Activated naive CD8-positive, alpha-beta T cell (primary cell): ENCODE measurements at regions not wholly inside any gene's neighbourhood (a gene's known extent, or its start where the extent isn't known, plus 50 kb on each side); places are given as distances from the start of the nearest gene placed in this dataset.

Experiments used
- H3K27ac Mint-ChIP-seq: one replicate; pipeline ENCODE4 v1.8.0; 2021; ENCODE audit warnings: mixed read lengths
- H3K27me3 Mint-ChIP-seq: one replicate; pipeline ENCODE4 v1.8.0; 2021; ENCODE audit warnings: mixed read lengths
- H3K36me3 Mint-ChIP-seq: one replicate; pipeline ENCODE4 v1.8.0; 2021; ENCODE audit warnings: mixed read lengths
- H3K4me1 Mint-ChIP-seq: one replicate; pipeline ENCODE4 v1.8.0; 2021; ENCODE audit warnings: low read depth, mixed read lengths
- H3K4me3 Mint-ChIP-seq: one replicate; pipeline ENCODE4 v1.8.0; 2021; ENCODE audit warnings: mild to moderate bottlenecking, mixed read lengths
- H3K9me3 Mint-ChIP-seq: one replicate; pipeline ENCODE4 v1.8.0; 2021; ENCODE audit warnings: low read depth, mixed read lengths

DNA sequence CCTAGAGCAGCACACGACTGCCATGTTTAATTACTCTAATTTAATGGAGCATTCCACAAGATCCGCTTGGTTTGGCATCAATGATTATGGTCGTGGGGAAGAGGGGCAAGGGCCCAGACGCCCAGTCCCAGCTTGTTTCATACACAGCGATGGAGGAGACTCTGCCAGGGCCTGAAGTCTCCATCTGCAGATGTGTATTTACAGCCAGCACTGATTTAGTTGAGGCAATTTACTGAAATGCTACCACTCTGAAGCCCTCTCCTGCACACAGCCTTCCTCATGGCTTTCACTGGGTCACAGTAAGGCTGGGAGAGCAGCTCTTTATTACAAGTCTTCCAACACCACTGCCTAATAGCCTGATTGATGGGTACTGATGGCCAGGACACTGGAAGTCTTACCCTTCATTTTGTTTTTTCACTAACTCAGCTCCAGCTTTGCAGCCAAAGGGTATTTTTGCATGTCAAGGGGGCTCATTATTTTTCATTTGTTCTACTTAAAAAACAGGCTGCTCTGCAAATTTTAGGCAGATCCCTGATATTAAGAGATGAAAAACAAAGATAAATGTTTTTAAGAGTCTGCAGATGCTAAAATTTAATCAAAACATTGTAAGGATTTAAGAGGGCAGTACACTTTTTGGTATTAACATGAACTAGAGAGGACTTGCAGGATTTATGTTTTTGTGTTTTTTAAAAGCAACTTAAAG is 236.3 kb downstream of the SIPA1L2 start:
- Mint-ChIP-seq H3K27me3 (peaks cover 1% of the 10 kb centered on the region), H3K27ac (no peak overlapping the region), H3K4me3 (no peak overlapping the region), H3K4me1 (no peaks in the 10 kb centered on the region), H3K36me3 (no peaks in the 10 kb centered on the region), H3K9me3 (no peaks in the 10 kb centered on the region)

DNA sequence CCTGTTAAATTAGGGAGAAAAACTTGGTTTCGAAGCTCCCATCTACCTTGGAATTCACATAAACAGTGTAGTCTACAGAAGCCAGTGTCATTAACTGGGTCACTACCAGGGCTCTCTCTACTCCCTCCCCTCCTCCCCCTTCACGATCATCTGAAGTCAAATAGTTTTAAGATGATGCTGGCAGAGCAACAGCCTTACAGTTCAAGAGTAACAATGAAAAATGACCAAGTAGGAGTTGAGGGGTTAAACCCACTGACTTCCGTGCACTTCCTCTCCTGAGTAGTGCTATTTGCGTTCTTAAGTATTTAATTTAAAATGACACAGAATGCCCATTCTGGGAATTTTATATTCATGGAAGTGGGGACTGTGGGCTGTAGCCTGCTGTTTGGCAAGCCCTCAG is 236.9 kb downstream of the SIPA1L2 start:
- no peaks in the 10 kb centered on the region for H3K4me1 Mint-ChIP-seq
- H3K4me3 Mint-ChIP-seq, result no peak overlapping the region
- no peaks in the 10 kb centered on the region for H3K9me3 Mint-ChIP-seq
- no peaks in the 10 kb centered on the region for H3K36me3 Mint-ChIP-seq
- no peak overlapping the region for H3K27ac Mint-ChIP-seq
- H3K27me3 Mint-ChIP-seq, result peaks cover 4% of the 10 kb centered on the region

DNA sequence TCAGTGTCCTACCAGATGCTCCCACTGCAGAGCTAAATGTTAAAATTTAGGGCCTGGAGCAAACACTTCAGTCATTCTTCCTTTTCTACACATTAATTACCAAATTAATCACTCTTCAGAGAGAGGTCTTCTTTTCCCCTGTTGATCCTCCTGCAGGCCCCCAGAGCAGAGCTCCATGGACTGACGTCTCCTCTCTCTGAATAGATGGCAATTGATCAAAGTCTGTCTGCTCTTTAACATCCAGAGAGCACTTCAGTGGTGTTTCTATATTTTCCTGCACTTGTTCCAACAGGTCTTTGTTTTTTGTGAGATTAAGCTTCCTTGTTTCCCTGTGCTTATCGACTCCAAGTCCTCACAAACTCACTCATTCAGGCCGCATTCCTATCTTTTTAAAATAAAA is 239.3 kb downstream of the SIPA1L2 start:
- Mint-ChIP-seq H3K9me3 (no peaks in the 10 kb centered on the region), H3K27ac (no peak overlapping the region), H3K4me1 (no peaks in the 10 kb centered on the region), H3K27me3 (peaks cover 4% of the 10 kb centered on the region), H3K36me3 (no peaks in the 10 kb centered on the region), H3K4me3 (no peak overlapping the region)

DNA sequence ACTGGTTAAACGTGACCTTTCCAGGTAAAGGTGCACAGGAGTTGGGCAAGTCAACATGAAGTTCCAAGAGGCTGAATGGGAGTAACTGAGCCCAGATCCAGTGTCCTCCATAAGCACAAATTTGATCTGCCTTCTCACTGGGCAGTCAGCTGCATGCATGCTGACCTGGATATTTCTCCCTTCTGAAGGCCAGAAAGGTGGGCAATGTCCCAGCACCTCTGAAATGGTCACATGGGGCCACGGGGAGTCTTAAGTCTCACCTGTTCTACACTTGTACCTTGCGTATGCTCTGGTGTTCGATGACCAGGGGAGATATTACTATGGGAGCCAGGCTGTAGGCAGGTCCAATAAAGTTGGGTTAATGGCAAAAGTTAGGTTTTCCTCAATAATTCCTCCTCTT is 240.2 kb downstream of the SIPA1L2 start:
- no peaks in the 10 kb centered on the region for H3K4me1 Mint-ChIP-seq
- H3K27ac Mint-ChIP-seq, result no peak overlapping the region
- no peaks in the 10 kb centered on the region for H3K36me3 Mint-ChIP-seq
- peaks cover 4% of the 10 kb centered on the region for H3K27me3 Mint-ChIP-seq
- H3K9me3 Mint-ChIP-seq, result no peaks in the 10 kb centered on the region
- H3K4me3 Mint-ChIP-seq, result no peak overlapping the region

DNA sequence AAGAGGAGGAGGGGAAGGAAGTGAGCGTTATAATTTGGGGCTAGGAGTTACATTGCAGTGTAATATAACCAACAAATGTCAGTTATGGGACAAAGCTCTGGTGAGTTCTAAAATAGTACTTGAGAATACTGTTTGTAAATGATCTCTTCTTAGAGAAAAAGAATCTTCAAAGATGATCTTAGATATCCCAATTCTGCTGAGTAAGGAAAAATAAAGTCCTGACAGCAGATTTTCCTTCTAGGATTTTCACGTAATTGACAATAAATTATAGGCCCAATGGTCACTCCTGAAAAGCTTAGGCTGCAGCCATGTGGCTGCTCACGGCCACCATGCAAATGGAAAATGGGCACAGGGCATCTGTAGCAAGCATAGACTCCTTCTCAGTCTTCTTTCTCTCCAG is 241.6 kb downstream of the SIPA1L2 start:
- Mint-ChIP-seq H3K27me3 (peaks cover 4% of the 10 kb centered on the region), H3K4me3 (no peak overlapping the region), H3K9me3 (no peaks in the 10 kb centered on the region), H3K4me1 (no peaks in the 10 kb centered on the region), H3K27ac (no peak overlapping the region), H3K36me3 (no peaks in the 10 kb centered on the region)

DNA sequence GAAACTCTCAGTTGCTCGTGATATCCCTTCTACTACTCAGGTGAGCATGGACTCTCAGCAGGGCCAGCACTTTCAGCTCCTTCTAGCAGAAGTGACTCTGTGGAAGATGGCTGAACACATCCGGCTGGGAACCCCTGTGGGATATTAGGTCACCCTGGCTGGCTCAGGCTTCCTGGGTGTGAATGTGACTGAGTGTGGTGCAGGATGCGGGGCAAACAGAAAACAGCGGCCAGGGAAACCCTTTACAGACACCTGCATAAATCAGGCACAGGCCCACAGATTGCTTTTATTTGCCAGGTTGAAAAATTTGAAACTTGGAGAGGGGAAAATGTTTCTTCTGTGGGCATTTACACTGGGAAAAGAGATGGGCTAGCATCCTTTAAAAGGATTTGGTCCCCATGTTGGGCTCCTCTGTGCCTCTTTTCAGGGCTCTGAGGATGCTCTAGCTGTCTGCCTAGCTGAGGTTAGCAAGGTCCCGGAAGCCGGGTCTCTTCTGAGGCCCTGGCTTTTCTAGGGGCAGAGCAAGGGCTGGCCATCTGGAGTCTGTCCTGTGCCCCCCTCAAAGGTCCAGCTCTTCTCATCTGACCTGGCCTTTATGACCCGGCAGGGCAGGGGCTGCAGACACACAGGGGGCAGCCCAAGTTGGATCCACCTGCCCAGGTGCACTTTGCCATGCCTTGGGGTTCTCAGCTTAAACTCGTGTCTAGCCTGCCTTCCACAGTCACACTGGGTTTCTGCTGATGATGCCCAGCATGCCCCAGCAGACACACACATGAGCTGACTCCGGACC is 243.0 kb downstream of the SIPA1L2 start:
- Mint-ChIP-seq H3K36me3 (no peaks in the 10 kb centered on the region), H3K27me3 (peaks cover 4% of the 10 kb centered on the region), H3K27ac (no peak overlapping the region), H3K4me3 (no peak overlapping the region), H3K4me1 (no peaks in the 10 kb centered on the region), H3K9me3 (no peaks in the 10 kb centered on the region)

DNA sequence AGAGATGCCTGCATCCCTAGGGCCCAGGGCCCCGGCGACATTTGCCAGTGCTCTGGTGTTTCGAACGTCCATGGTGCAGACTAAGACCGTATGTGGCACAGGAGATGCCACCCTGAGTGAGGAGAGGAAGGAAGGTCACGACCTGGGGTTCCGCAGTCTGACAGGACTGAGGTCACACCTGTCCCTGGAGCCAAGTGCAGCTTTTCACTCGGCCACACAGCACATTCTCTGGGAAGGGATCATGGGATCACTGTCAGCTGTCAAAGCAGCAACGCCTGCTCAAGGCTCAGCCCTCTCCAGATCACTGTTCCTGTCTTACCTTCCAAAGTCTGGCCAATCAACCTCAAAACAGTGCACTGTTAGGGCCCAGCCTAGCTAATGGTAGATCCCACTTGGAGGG is 243.6 kb downstream of the SIPA1L2 start:
- Mint-ChIP-seq H3K4me3 (no peak overlapping the region), H3K27ac (no peak overlapping the region), H3K4me1 (no peaks in the 10 kb centered on the region), H3K36me3 (no peaks in the 10 kb centered on the region), H3K9me3 (no peaks in the 10 kb centered on the region), H3K27me3 (peaks cover 2% of the 10 kb centered on the region)

DNA sequence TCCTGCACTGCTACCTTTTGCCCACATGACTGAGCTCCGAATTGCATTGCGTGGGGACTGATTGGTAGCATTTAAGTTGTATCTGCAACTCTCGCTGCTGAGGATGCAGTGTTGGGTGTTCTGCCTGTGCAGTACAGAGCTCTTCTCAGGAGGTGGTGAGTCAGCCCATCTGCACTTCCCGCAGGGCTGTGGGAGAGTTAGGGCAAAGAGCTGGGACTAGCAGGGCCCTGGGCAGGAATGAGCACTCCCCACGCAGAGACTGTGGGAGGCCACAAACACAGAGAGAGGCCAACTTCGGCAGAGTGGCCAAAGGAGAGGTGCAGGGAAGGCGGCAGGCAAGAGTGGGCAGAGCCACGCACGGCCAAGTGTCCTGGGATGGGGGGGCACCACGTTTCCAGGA is 244.7 kb downstream of the SIPA1L2 start:
- H3K4me1 Mint-ChIP-seq, result no peaks in the 10 kb centered on the region
- H3K27ac Mint-ChIP-seq, result no peak overlapping the region
- no peaks in the 10 kb centered on the region for H3K9me3 Mint-ChIP-seq
- H3K4me3 Mint-ChIP-seq, result no peak overlapping the region
- peaks cover 2% of the 10 kb centered on the region for H3K27me3 Mint-ChIP-seq
- H3K36me3 Mint-ChIP-seq, result no peaks in the 10 kb centered on the region

DNA sequence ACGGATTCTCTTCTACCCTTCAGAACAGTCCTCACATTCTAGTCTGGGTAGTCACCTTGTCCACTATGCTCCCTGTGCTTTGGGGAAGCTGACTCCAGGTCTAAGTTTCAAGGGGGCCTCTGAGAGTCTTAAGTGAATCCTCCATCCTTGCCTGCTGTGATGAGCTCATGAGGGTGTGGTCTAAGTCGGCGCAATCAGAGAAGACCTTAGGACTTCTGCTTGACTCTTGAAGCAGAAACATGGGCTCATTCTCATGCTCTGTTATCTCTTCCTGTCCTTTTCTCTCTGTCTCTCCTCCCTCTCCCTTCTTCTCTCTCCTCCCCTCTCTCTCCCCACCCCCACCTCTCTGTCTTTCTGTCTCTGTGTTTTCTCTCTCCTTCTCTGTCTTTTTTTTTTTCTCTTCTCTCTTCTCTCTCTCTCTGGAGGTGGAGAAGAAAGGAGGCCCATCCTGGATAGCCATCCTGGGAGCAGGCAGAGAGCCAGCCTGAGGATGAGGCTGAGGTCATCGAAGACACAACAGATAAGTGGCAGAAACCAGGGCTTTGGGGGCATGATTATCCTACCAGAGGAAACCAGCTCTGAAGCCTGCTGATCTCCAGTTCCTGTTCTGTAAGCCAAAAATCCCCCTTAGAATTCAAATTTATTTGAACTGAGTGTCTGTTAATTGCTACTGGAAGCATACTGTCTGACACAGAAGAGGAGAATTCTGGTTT is 245.6 kb downstream of the SIPA1L2 start:
- Mint-ChIP-seq H3K4me1 (no peaks in the 10 kb centered on the region), H3K36me3 (no peaks in the 10 kb centered on the region), H3K27ac (no peak overlapping the region), H3K4me3 (no peak overlapping the region), H3K9me3 (no peaks in the 10 kb centered on the region), H3K27me3 (peaks cover 2% of the 10 kb centered on the region)

DNA sequence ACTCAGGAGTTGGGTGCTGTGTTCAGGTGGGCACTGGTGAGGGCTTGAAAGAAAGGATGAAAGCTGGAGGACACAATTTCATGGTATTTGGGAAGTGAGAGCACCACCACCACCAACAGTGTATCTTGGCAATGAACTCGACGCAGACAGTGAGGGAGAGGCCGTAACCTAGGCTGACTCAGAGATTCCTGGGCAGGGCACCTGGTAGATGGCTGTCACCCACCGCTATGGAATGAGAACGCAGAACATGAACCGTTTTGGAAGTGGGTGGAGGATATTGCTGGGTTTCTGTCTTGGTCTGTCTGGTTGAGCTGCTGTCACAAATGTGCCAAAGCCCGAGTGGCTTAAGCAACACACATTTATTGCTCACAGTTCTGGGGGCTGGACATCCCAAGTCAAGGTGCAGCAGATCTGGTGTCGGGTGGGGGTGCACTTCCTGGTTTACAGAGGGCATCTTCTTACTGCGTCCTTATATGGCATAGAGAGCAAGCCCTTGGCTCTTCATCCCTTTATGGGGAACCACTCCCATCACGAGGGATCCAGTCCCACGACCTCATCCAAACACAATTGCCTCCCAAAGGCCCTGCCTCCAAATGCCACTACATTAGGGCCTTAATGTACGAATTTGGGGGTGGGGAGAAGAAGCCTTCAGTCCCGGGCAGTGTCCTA is 246.3 kb downstream of the SIPA1L2 start:
- Mint-ChIP-seq H3K36me3 (no peaks in the 10 kb centered on the region), H3K9me3 (no peaks in the 10 kb centered on the region), H3K27ac (no peak overlapping the region), H3K4me1 (no peaks in the 10 kb centered on the region), H3K27me3 (peaks cover 2% of the 10 kb centered on the region), H3K4me3 (no peak overlapping the region)

DNA sequence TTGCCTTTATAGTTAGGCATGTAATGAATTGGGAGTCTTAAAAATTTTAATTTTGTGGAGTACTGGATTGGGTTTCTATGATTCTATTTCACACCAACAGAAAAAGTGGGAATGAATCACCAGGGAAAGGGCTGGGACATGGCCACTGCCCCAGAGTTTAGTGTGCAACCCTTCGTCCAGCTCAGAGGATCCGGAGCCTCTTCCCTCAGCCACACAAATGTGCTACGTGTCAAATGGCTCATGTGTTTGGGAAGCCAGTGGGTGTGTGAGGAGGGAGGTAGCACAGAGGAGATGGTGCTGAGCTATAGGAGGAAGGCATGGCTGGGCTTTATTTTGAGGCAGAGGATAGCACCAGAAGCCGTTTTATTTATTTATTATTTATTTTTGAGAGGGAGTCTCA is 247.3 kb downstream of the SIPA1L2 start:
- H3K4me1 Mint-ChIP-seq, result no peaks in the 10 kb centered on the region
- H3K4me3 Mint-ChIP-seq, result no peak overlapping the region
- H3K9me3 Mint-ChIP-seq, result no peaks in the 10 kb centered on the region
- H3K27me3 Mint-ChIP-seq, result no peaks in the 10 kb centered on the region
- H3K36me3 Mint-ChIP-seq, result no peaks in the 10 kb centered on the region
- H3K27ac Mint-ChIP-seq, result no peak overlapping the region

DNA sequence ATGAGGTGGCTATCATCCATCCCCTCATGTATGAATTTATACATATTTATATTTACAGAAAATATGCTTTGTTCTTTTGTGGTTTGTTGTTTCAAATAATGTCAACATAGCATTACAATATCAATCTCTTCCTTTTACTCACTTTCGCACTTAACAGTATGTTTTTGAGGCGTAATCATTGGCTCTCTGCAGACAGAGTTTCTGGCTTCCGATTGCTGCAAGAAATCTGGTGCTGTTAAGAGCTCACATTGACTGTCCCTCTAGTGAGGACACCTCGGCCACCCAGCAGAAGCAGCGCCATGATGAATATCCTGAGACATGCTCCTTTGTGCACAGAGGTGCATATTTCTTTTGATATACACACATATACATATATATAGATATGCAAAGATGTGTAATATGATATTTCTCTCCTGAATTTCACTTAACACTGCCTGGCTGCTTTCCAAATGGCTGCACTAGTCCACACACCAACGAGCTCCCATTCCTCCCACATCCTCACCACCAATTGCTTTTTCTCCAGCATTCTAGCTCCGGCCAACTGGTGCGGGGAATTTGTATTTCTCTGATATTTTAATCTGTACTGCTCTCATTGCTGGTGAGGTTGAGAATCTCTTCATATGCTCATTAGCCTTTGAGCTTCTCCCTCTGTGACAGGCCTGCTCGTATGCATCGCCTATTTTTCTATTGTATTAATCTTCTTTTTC is 248.4 kb downstream of the SIPA1L2 start:
- no peaks in the 10 kb centered on the region for H3K4me1 Mint-ChIP-seq
- no peaks in the 10 kb centered on the region for H3K9me3 Mint-ChIP-seq
- no peaks in the 10 kb centered on the region for H3K27me3 Mint-ChIP-seq
- no peak overlapping the region for H3K4me3 Mint-ChIP-seq
- no peaks in the 10 kb centered on the region for H3K36me3 Mint-ChIP-seq
- no peak overlapping the region for H3K27ac Mint-ChIP-seq

DNA sequence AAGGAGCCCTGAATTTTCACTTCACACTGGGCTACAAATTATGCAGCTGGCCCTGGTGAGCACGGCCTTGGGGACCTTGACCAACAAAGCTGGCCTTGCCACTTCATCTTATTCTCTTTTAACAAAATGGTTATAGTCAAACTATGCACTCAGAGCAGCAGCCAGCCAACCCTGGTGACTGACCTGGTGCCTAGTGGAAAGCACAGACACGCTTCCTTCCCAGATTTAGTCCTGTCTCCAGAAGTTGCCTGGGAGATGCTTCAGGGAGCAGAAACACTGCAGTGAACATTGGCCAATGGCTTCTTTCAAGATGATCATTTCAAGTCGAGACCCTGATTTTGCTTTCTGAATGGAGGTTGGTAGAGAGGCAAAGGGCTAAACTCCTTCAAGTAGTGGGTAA is 249.3 kb downstream of the SIPA1L2 start:
- no peaks in the 10 kb centered on the region for H3K36me3 Mint-ChIP-seq
- H3K27ac Mint-ChIP-seq, result no peak overlapping the region
- no peak overlapping the region for H3K4me3 Mint-ChIP-seq
- H3K9me3 Mint-ChIP-seq, result no peaks in the 10 kb centered on the region
- H3K27me3 Mint-ChIP-seq, result no peaks in the 10 kb centered on the region
- no peaks in the 10 kb centered on the region for H3K4me1 Mint-ChIP-seq

DNA sequence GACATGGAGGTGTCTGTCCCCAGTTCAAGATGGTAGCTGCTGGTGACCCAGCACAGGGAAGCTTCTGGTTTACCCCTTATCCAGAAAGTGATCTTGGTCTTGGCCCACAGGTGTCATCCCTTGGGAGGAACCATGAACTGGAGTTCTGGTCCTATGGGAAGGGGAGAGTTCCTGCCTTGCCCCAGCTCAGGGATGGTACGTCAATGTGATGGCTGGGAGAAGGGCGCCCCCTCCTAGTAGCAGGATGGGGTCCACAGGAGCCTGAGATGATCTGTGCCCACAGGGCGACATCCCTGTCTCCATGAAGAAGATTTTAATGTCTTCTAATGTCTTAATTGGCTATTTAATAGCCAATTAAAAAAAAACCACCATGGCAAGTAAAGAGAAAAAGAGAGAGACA is 249.8 kb downstream of the SIPA1L2 start:
- Mint-ChIP-seq H3K4me1 (no peaks in the 10 kb centered on the region), H3K27me3 (no peaks in the 10 kb centered on the region), H3K4me3 (no peak overlapping the region), H3K9me3 (no peaks in the 10 kb centered on the region), H3K27ac (no peak overlapping the region), H3K36me3 (no peaks in the 10 kb centered on the region)
